ENCODE measurements at regions not wholly inside any gene's neighbourhood (a gene's known extent, or its start where the extent isn't known, plus 50 kb on each side); places are given as distances from the start of the nearest gene placed in this dataset.
"Not testable (repeated sequence)": the region's sequence is repeated elsewhere in the genome, so short reads cannot be mapped to it uniquely, and the experiment has no call there.

GRCh38 chr1:244302876-244303609 is 148.7 kb downstream of the ADSS2 start:
- DNase-seq: no peak

GRCh38 chr1:244303610-244303969 is 148.1 kb downstream of the ADSS2 start:
- no peak for DNase-seq

GRCh38 chr1:244304156-244304555 is 147.6 kb downstream of the ADSS2 start:
- DNase-seq: no peak

DNA sequence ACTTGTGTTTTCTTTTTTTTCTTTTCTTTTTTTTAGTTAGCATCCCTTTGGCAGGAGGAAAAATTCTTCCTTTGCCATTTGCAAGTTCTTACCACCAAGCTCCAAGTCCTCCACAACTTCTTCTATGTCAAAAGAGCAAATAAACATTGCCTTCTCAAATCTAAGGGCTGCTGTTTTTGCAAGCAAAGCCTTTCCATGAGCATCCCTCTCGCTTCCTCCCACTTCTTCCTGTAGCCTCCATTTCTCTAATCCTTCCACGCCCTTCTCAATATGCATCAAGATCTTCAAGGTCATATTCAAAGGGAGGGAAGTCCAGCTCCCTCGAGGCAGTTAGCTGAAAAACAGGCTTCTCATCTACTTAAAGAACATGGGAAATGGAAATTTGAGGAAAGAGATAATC is 147.1 kb downstream of the ADSS2 start:
- no peak for DNase-seq

GRCh38 chr1:244305776-244306341 is 145.8 kb downstream of the ADSS2 start:
- DNase-seq: no peak

DNA sequence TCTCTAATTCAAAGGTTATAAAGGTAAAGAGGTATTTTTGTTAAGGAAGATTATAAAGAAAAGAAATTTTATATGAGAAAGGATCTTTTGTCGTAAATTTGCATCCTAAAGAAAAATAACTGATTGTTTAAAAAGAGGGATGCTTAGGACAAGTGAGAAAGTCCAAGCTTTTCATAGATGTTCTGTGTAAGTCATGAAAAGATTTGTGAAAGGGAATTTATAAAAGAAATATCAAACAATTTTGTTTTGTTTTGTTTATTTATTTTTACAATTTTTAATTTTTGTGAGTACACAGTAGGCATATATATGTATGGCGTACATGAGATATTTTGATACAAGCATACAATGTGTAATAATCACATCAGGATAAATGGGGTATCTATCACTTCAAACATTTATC is 145.2 kb downstream of the ADSS2 start:
- no peak for DNase-seq

- not testable (repeated sequence) for DNase-seq
These were observed 142.5 kb downstream of the ADSS2 start for GRCh38 chr1:244309191-244309590.

GRCh38 chr1:244311784-244312532 is 139.8 kb downstream of the ADSS2 start:
- no peak for DNase-seq

- DNase-seq: no peak
These were observed 138.4 kb downstream of the ADSS2 start for GRCh38 chr1:244313346-244313745.

- DNase-seq: no peak
These were observed 136.7 kb downstream of the ADSS2 start for GRCh38 chr1:244314921-244315559.

DNA sequence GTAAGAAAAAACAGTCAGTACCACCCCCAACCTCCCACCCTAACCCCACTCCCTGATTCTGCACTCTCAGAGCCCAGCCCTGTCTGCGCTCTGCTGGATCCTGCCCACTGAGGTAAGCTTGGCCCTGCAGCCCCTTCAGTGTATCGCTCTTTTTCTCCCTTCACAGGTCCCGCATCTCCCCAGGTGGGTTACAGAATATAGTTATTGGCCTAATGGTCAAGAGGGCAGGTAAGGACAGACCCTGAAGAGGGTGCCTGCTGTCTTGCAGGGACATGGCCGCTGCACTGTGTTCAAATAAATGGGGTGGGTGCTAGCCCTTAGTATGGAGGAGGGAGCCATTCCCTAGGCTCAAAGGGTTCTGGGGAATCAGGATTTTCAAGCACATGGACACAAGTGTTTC is 135.7 kb downstream of the ADSS2 start:
- no peak for DNase-seq

GRCh38 chr1:244316407-244316806 is 135.3 kb downstream of the ADSS2 start:
- DNase-seq: no peak

DNA sequence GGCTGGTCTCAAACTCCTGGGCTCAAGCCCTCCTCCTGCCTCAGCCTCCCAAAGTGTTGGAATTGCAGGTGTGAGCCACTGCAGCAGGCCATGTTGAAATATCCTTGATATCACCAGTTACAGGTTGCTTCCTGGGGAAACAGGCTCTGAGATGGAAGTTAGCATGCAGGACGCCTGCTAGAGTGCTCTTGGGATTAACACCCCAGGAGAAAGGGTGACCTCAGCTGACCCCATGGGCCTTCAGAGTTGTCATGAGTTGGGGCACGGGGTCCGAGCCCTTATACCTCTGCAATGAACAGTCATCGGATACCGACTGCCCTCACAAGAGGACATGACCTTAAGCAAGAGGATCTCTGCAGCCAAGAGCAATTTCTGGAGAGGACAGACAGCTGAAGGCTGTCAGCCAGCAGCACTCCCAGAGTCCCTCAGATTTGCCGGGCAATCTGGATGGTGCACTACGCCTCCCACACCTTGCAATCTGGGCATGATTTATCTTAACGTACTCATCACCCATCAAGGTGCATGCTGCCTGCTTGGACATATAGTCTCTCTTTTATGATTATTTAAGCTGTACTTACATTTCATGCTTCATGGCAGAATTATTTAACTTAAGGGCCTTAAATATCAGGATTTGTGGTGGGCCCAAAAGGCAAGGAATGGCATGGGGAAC is 134.6 kb downstream of the ADSS2 start:
- no peak for DNase-seq

GRCh38 chr1:244318078-244318477 is 133.6 kb downstream of the ADSS2 start:
- DNase-seq: no peak

GRCh38 chr1:244318512-244318911 is 133.2 kb downstream of the ADSS2 start:
- DNase-seq: no peak

GRCh38 chr1:244319283-244320132 is 132.2 kb downstream of the ADSS2 start:
- no peak for DNase-seq

- no peak for DNase-seq
These were observed 129.5 kb downstream of the ADSS2 start for GRCh38 chr1:244322181-244322580.

GRCh38 chr1:244322791-244323521 is 128.8 kb downstream of the ADSS2 start:
- no peak for DNase-seq

DNA sequence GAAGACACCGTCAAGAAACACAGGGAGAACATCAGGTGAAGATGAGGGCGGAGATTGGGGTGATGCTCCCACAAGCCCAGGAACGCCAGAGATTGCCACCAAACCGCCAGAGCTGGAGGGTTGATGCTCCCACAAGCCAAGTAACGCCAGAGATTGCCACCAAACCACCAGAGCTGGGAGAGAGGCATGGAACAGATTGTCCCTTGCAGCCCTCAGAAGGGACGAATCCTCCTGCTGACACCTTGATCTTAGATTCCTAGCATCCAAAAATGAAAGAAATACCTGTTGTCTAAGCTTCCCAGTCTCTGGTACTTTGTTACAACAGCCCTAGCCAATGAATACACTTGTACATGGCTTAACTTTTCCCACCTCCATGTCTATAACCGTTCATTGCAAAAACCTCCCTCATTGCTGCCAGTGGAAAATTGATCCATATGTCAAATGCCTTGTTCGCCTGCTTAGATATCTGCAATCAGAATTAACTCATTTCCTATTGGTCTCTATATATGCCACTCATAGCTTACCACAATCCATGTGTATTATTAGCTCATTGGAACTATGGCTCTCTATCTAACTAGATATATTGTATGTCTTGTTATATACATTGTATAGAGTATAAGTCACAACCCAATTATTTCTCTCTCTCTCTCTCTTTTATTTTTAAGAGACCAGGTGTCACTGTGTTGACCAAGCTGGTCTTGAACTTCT is 127.4 kb downstream of the ADSS2 start:
- DNase-seq: no peak

- DNase-seq: no peak
These were observed 126.5 kb downstream of the ADSS2 start for GRCh38 chr1:244325056-244325758.

All from NCI-H774 (cell line).